ENCODE measurements at regions not wholly inside any gene's neighbourhood (a gene's known extent, or its start where the extent isn't known, plus 50 kb on each side); places are given as distances from the start of the nearest gene placed in this dataset.
A peak's percentile ranks its signal among the peaks of the same experiment; 100 is the strongest.

GRCh38 chrX:39149761-39150160 is 348.5 kb downstream of the MID1IP1 start:
- DNase-seq: no peak

GRCh38 chrX:39150220-39150619 is 349.0 kb downstream of the MID1IP1 start:
- DNase-seq: no peak

GRCh38 chrX:39150621-39151020 is 349.4 kb downstream of the MID1IP1 start:
- no peak for DNase-seq

GRCh38 chrX:39152106-39152649 is 350.9 kb downstream of the MID1IP1 start:
- DNase-seq: no peak

DNA sequence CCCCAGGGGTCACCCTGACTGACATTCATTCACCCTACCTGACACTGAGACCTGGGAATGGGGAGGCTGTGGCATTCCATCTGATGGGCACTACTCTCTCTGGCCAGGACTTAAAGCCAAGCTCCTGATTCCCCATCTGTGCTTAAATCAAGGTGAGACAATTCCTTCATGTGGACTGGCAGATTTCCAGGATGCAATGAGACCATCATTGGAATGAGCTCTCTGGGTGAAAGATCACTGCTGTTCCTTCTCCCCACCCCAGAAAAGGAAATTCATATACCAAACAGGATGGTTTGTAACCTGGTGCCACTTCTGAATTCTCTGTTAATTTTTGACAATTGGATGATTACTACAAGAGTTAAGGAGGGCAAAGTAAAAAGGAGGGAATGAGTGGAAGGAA is 354.8 kb downstream of the MID1IP1 start:
- no peak for DNase-seq

GRCh38 chrX:39157006-39157405 is 355.7 kb downstream of the MID1IP1 start:
- no peak for DNase-seq

DNA sequence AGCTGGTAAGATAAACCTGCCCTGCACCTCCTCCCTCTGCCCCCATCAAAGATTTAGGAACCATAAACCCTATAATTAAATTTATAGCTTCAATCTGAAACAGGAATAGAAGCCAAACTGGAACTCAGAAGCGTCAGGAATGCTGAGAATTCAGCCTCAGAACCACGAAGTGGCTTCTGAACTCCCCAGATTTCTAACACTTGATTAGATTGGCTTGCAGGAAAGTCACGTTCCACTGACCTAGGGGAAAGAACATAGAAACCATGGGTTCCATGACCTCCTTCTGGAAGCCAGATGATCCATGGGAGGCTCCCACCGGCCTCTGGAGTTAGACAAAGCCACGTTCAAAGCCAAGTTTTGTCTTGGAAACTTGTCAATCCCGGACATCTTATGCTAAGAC is 356.5 kb downstream of the MID1IP1 start:
- DNase-seq: peak; percentile 49

DNA sequence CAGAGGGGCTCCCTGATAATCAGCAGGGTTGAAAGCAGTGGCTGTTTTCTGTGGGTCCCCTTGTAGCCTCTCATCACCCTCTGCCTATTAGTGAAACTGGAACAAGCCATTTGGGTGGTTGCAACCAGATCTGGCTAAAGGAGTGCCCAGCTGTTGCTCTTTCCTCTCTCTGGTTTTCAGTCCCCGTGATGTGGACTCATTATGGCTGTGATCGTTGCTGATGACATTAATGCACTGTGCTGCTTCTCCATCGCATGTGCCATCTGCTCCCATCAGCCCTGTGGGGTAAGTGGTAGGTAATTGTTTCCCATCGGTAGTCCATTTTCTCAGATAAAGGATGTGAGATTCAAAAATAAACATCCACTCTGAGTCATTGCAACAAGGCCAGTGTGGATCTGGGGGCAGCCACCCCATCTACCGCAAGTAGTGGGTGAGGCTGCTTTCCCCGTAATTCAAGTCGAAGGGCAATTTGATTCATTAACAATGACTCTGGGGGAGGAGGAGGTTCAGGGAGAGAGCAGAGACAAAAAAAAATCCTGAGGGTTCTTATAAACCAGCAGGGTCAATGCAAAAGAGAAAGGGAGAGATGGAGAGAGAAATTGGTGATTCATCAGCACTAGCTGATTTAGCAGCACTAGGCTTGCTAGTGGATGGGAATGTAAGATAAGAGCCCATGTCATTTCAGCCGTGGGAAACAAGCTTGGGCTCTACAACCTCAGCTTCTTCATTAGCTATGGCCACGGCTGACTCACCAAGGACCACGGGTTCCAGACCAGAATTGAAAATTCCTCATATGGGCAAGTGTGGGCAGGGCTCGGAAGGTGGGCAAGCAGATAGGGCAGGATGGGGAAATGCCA is 357.8 kb downstream of the MID1IP1 start:
- peak; percentile 62 for DNase-seq

DNA sequence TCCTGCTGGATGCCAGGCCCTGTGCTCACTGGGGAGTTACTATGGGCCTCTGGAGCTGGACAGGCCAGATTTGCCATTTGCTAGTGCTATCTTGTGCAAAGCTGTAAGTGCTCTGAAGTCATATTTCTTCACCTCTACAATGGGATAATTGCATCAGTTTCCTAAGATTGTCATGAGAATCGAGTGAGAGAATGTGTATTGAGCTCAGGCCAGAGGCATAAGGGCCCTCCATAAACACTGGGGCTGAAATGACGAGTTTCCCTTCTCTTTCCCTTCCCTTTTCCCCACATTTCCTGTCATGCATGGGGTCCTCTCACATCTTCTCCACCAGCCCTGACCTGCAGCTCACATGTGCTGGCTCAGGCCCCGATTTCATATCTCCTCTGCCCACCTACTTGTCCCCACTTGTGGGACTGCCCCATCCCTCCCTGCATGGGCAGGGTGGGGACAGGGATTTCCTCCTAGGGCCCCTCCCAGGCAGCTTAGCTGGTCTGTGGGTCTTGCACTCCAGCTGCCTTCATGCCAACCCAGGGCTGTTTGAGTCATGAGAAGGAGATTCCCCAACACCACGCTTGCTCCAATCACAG is 358.8 kb downstream of the MID1IP1 start:
- no peak for DNase-seq

DNA sequence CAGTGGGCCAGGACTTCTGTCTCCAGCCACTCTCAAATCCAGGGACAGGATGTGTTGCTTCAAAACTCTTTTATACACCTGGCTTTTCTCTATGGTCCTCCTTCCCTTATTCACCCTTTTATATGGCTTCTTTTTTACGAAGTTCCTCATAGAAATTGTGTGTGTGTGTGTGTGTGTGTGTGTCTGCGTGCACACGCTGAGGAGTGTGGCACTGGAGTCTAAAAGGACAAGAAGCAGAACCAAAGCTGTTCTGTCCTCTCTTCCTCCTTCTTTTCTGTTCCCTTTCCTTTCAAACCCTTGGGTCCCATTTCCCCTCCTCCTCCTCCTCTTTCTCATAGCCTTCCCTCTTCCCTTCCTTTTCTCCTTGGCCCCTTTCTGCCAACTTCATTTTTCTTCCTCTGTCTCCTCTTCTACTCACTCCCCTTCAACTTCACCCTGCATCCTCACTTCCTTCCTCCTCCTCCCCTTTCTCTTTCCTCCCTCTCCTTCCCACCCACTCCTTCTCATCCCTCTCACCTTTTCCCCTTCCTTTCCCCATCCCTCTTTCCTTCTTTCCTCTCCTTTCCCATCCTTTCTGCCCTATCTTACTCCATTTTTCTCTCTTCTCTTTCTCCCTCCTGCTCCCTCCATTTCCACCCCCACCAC is 360.5 kb downstream of the MID1IP1 start:
- DNase-seq: no peak

- no peak for DNase-seq
Observed at GRCh38 chrX:39162322-39162735, 361.1 kb downstream of the MID1IP1 start.

GRCh38 chrX:39163581-39164126 is 362.4 kb downstream of the MID1IP1 start:
- DNase-seq: no peak

DNA sequence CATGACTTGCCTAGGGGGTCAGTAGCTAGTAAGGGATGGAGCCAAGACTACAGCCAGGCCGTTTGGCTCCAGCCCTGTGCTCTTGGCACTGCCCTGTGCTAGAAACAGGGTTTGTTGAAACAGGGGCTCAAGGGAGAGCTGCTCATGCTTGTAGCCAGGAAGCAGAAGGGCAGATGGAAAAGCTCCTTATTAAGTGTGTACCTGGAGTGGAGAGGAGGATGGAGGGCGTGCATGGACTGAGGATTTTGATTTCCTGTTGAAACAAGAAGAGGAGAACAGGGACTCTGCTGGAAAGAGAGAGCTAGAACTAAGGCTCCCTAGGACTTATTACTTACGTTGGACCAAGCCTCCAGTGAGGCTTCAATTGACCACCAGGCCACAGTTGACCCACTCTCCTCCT is 363.0 kb downstream of the MID1IP1 start:
- no peak for DNase-seq

DNA sequence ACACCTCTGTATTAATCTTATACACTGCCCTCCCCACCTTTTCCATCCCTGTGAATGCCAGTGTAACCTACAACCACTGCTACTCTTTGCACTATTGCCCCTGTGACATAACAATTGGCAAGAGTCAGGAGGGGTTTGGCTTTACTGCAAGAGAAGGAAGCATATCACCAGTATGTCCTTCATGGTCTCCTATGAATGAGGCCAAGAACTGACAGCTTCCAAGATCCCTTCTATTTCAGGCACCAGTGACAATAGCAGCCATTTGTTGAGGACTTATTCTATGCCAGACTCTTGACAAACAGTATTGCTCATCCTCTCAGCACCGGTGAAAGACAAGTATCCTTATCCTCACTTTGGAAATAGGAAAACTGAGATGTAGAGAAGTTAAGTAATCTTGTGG is 363.9 kb downstream of the MID1IP1 start:
- DNase-seq: no peak

- no peak for DNase-seq
Observed at GRCh38 chrX:39165773-39166172, 364.5 kb downstream of the MID1IP1 start.

DNA sequence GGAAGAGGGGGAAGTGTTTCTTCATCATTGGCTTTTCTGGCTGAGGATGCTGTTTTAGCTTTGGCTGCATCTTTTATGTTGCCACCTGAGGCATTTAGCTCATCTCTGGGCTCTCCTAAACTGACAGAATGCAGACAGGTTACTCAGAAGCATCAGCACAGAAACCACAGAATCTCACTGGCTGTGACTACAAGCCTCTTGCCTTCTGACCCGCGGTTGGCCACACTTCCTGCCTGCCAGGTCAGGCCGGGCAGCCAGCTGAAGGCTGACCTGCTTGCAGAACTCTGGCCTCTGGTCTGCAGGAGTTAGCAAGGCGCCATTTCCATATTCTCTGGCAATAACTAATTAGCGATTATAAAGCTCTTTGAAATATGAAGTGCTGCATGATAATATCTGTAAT is 366.5 kb downstream of the MID1IP1 start:
- DNase-seq: no peak

- no peak for DNase-seq
Observed at GRCh38 chrX:39168609-39169008, 367.4 kb downstream of the MID1IP1 start.

DNA sequence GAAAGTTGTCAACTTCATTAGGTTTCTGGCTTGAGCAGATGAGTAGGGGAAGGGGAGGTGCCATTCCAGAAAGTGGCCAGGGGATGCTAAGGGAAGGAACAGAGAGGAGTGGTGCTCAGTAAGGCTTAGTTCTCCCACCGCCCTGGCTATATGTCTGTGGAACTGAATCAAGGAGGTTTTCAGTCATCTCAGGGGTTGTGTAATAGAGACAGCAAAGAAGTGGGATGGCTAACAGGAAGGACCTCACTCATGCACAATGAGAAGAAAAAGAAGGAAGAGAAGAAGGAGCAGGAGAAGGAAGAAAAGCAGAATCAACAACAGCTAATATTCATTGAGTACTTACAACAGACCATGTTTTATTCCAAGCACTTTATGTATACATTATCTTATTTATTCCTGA is 368.7 kb downstream of the MID1IP1 start:
- no peak for DNase-seq

DNA sequence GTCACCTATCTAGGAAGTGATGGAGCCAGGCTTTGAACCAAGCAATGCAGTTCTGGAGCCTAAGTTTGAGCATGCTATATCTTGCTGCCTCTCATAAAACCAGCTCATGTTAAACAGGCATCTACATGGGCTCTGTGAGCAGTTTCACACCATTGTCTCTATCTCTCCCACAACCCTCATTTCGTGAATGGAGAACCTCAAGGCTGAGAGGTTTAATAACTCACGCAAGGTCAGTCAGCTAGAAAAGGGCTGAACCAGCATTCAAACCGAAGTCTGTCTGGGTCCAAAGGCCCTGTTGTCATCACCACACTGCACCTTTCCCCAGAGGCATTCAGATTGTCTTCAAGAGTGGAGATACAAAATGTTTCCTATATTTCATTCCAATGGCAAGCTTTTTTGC is 369.2 kb downstream of the MID1IP1 start:
- DNase-seq: no peak

GRCh38 chrX:39171686-39172085 is 370.4 kb downstream of the MID1IP1 start:
- DNase-seq: no peak

- DNase-seq: no peak
Observed at GRCh38 chrX:39174241-39174771, 373.0 kb downstream of the MID1IP1 start.

- peak; percentile 19 for DNase-seq
Observed at GRCh38 chrX:39174772-39175417, 373.6 kb downstream of the MID1IP1 start.
